ENCODE measurements at regions not wholly inside any gene's neighbourhood (a gene's known extent, or its start where the extent isn't known, plus 50 kb on each side); places are given as distances from the start of the nearest gene placed in this dataset.

- no peak for TF ChIP-seq CTCF (conservative IDR thresholded peaks at IDR 0.05; ENCODE audit: low read depth, low read length)
- peak; percentile 44 for DNase-seq (ENCODE audit: low read depth)
- H3K4me3 ChIP-seq (ENCODE audit: low read depth, low read length): no peak overlapping the region
These were observed 1547.1 kb upstream of the PIK3C3 start for GRCh38 chr18:40407909-40408308.

DNA sequence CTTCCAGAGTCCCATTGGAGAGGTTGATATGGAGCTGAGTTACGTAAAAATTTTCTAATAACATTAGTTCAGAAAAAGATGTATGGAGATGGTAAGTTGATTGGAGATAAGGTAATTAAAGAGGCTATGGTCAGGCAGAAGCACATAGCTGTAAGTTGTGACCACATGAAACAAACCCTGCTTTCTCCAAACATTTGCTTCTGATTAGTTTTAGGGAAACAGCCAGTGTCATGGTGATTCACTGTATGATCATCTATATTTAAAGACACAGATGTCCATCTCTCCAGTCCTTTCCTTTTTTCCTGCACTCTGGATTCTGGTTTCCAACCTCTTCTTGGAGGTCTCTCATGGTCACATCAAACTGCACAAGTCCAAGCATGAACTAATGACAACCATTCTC, 1550.8 kb upstream of the PIK3C3 start:
- TF ChIP-seq CTCF (conservative IDR thresholded peaks at IDR 0.05; ENCODE audit: low read depth, low read length): no peak
- no peak for DNase-seq (ENCODE audit: low read depth)
- no peak overlapping the region for H3K4me3 ChIP-seq (ENCODE audit: low read depth, low read length)

DNA sequence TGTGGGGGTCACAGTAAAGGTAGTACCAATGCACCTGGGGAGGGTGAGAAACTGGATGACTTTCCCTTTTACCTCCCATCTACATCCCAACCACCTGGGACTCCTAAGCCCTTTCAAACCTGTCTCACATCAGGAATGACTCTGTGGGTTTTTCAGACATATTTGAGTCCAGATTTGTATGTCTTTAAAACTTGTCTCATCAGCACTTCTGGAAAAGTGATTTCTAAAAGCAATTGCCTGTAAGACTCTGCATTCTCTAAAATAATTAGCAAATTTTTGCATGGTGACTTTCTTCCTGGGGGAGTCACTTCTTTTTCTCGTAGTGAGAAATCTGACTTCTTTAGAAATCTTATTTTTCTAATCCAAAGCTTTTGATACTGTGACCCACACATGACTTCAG, 1553.0 kb upstream of the PIK3C3 start:
- TF ChIP-seq CTCF (conservative IDR thresholded peaks at IDR 0.05; ENCODE audit: low read depth, low read length): no peak
- no peak for DNase-seq (ENCODE audit: low read depth)
- no peak overlapping the region for H3K4me3 ChIP-seq (ENCODE audit: low read depth, low read length)

DNA sequence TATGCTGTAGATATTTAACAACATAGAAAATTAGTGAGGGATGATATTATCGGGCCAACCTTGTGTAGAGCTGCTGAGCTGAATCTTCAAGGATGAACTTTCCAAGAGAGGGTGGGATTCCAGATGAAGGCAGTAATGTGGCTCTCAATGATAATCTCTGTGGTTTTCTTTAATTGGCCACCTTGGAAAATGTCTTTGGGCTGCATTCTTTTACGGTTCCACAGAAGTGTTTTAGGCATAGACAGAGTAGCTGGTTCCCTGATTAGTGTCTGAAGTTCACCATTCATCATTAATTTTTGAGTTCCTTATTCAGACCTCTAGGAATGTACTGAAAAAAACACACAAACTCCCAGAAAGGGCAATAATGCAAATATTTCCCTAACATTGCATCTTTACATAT, 1566.9 kb upstream of the PIK3C3 start:
- no peak overlapping the region for H3K4me3 ChIP-seq (ENCODE audit: low read depth, low read length)
- DNase-seq (ENCODE audit: low read depth): no peak
- TF ChIP-seq CTCF (conservative IDR thresholded peaks at IDR 0.05; ENCODE audit: low read depth, low read length): no peak

DNA sequence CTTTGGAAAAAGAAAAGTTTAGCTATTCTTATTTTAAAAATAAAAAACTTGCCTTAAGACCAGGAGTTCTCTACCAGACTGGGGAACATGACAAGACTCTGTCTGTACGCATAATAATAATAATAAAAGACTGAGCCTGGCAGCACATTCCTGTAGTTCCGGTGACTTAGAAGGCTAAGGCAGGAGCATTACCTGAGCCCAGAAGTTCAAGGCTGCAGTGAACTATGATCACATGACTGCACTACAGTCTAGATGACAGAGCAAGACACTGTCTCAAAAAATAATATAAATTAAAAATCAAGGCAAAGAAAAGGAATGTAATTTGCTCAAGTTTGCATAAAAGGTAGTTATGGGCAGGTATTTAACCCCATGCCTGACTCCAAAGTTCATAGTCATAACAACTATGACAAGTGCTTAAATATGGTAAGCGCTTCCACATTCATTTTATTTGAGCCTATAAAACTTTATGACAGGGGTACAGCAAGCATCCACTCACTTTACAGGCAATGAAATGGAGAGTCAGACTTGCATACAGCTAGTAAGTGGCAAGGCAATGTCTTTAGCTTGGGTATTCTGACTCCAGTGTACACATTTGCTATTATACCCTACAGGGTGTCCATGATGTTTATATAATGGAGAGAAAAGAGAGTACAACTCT, 1567.8 kb upstream of the PIK3C3 start:
- H3K4me3 ChIP-seq (ENCODE audit: low read depth, low read length): no peak overlapping the region
- TF ChIP-seq CTCF (conservative IDR thresholded peaks at IDR 0.05; ENCODE audit: low read depth, low read length): no peak
- no peak for DNase-seq (ENCODE audit: low read depth)

DNA sequence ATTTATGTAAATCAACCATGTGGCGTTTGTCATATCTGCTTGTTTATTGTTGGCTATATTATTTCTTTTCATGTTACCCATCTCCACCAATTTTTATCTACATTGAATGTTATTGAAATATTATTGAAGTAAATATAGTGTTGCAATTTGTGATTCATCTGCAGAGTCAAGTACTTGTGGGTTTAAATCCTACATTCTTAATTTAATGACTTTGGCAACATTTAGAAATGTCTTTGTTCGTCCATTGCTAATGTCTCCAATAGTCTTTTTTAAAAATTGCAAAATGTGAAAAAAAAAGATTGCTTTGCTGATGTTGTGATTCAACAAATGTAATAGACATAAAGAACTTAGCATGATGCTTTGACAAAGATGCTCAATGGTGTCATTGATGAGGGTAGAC, 1572.8 kb upstream of the PIK3C3 start:
- no peak for TF ChIP-seq CTCF (conservative IDR thresholded peaks at IDR 0.05; ENCODE audit: low read depth, low read length)
- no peak overlapping the region for H3K4me3 ChIP-seq (ENCODE audit: low read depth, low read length)
- DNase-seq (ENCODE audit: low read depth): no peak

DNA sequence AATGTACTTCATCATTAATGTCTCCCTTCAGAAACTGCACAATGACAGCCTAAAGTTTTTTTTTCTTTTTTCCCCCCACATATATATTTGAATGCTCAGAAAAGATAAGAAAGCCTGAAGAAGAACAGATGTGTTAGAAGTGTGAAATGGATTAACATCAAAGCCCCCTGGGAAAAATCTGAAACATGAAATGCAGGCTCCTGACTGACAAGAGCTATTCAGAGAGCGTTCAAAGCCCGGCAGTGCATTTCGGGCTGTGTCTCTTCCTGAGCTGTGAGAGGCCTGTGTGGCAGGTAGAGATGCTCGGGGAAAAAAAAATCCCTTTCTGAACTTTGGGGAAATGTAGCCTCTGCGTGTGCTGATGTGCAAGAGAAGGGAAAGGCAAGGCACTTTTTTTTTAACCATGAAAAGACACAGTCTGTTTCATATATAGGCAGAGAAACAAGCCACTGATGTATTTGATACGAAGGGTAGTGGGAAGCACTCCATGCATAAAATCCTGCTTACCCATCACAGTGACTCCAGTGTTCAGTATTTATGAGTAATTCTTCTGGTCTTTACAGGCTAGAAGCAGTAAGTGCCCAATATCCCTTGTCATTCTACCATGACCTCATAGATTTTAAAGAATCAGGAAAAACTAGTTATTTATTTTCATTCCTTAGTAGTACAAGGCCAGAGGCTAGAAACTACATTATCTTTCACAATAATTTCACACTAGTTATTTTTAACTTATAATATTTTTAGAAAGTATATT, 1574.2 kb upstream of the PIK3C3 start:
- no peak for TF ChIP-seq CTCF (conservative IDR thresholded peaks at IDR 0.05; ENCODE audit: low read depth, low read length)
- DNase-seq (ENCODE audit: low read depth): peak; percentile 1
- H3K4me3 ChIP-seq (ENCODE audit: low read depth, low read length): no peak overlapping the region
